GM12874 (cell line): ENCODE measurements at regions not wholly inside any gene's neighbourhood (a gene's known extent, or its start where the extent isn't known, plus 50 kb on each side); places are given as distances from the start of the nearest gene placed in this dataset.

ENCODE experiments used
- TF ChIP-seq, protein P1 (sequence below): IDR thresholded peaks from 2 replicates; pipeline ENCODE4 v1.5.1; 2011; ENCODE audit warnings: low read depth, mild to moderate bottlenecking, control low read depth, low read length, moderate library complexity; ENCODE audit not compliant: insufficient read depth

DNA sequence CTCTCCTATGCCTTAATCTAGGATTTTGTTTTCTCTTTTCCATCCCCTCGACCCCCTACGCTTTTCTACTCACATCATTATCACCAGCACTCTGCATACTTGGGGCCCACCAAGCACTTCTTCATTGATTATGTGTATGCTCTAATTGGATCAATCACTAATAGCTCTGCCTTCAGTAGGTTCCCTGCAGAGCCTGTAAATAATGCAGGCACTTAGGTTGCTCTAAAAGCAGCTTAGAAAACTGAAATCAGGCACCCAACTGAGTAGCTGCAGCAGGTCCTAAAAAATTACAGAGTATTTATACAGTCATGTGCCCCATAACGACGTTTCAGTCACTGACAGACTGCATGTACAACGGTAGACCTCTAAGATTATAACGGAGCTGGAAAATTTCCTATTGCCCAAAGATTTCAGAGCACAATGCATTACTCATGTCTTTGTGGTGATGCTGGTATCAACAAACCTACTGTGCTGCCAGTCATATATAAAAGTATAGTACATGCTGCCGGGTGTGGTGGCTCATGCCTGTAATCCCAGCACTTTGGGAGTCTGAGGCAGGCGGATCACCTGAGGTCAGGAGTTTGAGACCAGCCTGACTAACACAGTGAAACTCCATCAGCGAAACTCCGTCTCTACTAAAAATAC lies 280.4 kb downstream of the HS3ST3B1 start:
- TF ChIP-seq, protein P1, sequence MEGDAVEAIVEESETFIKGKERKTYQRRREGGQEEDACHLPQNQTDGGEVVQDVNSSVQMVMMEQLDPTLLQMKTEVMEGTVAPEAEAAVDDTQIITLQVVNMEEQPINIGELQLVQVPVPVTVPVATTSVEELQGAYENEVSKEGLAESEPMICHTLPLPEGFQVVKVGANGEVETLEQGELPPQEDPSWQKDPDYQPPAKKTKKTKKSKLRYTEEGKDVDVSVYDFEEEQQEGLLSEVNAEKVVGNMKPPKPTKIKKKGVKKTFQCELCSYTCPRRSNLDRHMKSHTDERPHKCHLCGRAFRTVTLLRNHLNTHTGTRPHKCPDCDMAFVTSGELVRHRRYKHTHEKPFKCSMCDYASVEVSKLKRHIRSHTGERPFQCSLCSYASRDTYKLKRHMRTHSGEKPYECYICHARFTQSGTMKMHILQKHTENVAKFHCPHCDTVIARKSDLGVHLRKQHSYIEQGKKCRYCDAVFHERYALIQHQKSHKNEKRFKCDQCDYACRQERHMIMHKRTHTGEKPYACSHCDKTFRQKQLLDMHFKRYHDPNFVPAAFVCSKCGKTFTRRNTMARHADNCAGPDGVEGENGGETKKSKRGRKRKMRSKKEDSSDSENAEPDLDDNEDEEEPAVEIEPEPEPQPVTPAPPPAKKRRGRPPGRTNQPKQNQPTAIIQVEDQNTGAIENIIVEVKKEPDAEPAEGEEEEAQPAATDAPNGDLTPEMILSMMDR, result no peak

DNA sequence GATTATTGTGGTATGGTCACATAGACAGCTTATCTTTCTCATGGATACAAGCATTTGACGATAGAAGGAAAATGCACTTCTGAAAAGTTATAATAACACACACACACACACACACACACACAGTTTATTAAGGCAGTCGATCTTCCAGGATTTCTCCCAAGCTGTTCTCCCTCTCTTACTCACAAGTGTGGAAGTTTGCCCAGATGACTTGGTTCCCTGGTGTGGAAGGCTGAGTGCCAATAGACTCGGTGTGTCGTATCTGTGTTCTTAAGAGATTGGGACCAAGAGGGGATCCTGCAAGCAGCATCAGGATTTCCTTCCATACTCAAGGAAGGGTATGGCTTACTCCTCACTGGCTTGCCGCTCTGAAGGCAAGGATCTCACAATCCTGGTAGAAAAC lies 279.6 kb downstream of the HS3ST3B1 start:
- TF ChIP-seq, protein P1, result no peak

DNA sequence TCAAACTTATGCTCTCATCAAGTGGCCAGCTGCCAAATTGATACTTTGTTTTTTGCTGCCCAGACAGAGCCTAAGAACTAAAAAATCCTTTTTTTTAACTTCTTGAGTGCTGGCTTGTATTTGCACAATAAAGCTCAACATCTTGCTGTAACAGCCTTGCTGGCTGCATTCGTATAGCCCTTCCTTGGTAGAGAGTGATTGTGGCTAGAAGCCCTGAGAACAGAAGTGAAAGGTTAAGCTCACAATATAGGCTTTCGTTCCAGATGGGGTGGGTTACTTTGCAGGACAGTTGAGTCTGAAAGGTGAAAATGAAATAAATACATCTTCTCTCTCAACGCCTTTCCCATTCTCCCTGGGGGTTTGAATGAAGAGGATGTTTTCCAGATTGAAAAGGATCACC lies 278.8 kb downstream of the HS3ST3B1 start:
- TF ChIP-seq, protein P1, result no peak

DNA sequence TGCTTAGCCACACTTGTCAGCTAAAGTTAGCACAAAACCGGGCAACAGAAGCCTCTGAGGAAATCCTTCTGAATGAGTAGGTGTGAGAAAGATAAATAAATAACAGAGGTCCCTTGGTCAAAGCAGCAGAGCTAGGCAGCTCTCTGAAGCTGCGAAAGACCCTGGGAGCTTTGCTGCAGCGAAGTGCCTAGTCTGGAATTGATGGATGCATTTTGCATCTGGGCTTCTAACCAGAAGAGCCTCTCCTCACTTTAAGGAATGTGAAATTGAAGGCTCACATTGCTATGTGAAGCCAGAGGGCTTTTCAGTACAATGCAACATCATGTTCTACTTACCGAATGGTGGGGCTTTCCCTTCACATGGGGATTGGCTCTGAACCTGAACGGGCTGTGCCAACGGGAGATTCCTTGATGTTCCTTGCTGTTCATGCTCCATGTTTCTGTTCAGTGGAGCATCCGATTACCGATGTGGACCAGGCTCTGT lies 274.6 kb downstream of the HS3ST3B1 start:
- TF ChIP-seq, protein P1, result no peak

DNA sequence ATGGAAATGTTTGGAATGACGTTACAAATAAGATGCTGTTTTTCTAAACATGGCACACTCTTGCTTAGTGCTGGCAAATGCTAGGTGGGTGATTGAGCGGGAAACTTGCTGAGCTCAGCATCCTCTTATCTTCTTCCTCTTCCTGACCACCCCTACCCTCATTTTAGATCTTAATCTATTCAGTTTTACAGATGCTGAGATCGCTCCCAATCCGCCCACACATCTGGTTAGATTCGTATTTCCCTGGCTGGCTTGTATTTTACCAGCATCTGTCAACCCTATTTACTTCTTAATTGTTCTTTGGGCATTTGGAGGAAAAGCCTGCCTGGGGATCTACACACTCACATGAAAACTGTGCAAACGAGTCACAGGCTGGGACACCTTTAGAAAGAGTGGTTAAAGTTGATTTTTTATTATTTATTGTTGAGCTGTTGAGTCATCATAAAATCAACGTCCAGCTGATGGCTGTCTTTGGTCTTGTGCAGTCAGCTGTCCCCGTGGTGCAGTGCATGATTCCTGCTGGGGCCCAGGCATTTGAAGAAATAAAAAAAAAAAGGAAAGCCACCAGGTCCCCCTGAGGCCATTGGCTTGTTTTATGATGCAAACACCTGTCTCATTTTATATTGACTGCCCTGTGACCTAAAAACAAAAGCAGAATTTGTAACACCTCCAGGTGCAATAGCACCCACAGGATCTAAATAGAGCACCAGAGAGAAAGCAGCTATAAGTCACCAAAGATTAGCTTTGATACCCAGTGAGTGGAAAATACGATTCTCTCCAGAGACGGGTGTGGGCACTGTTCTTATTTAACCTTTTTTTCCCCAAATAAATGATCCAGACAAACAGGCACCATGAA lies 258.6 kb downstream of the HS3ST3B1 start:
- TF ChIP-seq, protein P1, result no peak

DNA sequence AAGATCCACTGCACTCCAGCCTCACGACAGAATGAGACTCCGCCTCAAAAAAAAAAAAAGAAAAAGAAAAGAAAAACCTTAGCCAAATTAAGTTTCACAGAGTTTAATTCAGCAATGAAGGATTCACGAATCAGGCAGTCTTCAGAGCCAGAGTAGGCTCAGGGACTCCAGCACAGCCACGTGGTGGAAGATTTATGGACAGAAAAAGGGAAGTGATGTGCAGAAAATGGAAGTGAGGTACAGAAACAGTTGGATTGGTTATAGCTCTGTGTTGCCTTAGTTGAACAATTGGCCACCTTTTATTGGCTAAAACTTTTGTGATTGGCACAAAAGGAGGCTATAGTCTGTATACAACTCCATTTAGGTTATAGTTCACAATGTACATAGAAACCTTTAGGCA lies 256.6 kb downstream of the HS3ST3B1 start:
- TF ChIP-seq, protein P1, result no peak

DNA sequence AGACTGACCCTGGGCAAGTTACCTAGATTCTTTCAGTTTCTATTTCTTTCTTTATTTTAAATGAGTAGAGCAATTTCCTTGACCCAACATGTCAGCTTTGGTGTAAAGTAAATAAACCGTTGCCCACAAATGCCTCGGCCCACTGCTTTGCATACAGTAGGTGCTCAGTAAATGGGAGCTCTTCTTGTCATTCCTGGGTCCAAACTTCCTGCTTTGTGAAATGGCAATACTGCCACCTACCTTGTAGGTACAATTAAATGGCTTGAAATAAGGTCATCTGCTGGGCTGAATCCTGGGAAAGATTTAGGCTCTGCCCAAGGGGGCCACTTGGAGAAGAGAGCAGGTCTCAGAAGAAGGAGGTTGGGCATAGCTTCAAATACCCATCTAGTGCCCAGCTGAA lies 253.0 kb downstream of the HS3ST3B1 start:
- TF ChIP-seq, protein P1, result no peak
